ENCODE measurements at regions not wholly inside any gene's neighbourhood (a gene's known extent, or its start where the extent isn't known, plus 50 kb on each side); places are given as distances from the start of the nearest gene placed in this dataset.
A peak's percentile ranks its signal among the peaks of the same experiment; 100 is the strongest.

- H3K4me1 ChIP-seq (replicated peaks): no peaks in the 10 kb centered on the region
- intact Hi-C loops (cut with DNase I): no loop called here
- DNase-seq (ENCODE audit: low spot score): no peak
- WGBS: 53% methylated on average over 6 of the region's 6 CpGs
- TF ChIP-seq POLR2AphosphoS5 (IDR thresholded peaks at IDR 0.05): no peak
- no peak for TF ChIP-seq POLR2A (IDR thresholded peaks at IDR 0.05)
- TF ChIP-seq, protein P1, sequence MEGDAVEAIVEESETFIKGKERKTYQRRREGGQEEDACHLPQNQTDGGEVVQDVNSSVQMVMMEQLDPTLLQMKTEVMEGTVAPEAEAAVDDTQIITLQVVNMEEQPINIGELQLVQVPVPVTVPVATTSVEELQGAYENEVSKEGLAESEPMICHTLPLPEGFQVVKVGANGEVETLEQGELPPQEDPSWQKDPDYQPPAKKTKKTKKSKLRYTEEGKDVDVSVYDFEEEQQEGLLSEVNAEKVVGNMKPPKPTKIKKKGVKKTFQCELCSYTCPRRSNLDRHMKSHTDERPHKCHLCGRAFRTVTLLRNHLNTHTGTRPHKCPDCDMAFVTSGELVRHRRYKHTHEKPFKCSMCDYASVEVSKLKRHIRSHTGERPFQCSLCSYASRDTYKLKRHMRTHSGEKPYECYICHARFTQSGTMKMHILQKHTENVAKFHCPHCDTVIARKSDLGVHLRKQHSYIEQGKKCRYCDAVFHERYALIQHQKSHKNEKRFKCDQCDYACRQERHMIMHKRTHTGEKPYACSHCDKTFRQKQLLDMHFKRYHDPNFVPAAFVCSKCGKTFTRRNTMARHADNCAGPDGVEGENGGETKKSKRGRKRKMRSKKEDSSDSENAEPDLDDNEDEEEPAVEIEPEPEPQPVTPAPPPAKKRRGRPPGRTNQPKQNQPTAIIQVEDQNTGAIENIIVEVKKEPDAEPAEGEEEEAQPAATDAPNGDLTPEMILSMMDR (IDR thresholded peaks at IDR 0.05): no peak
- H3K36me3 ChIP-seq: no peaks in the 10 kb centered on the region
- H3K4me3 ChIP-seq: no peak overlapping the region
- H3K27ac ChIP-seq: peak overlapping the region; percentile 12 to 15
- H3K27me3 ChIP-seq (replicated peaks; ENCODE audit: insufficient read depth): no peaks in the 10 kb centered on the region
- no peaks in the 10 kb centered on the region for H3K9me3 ChIP-seq
These were observed 614.5 kb downstream of the IRS1 start for GRCh38 chr2:226184940-226185615.

GRCh38 chr2:226184540-226184939 is 615.1 kb downstream of the IRS1 start:
- intact Hi-C loops (cut with DNase I): no loop called here
- no peaks in the 10 kb centered on the region for H3K36me3 ChIP-seq
- H3K9me3 ChIP-seq: no peaks in the 10 kb centered on the region
- WGBS: 77% methylated on average over 2 of the region's 2 CpGs
- TF ChIP-seq, protein P1 (IDR thresholded peaks at IDR 0.05): no peak
- TF ChIP-seq POLR2AphosphoS5 (IDR thresholded peaks at IDR 0.05) (no peak), POLR2A (IDR thresholded peaks at IDR 0.05) (no peak)
- H3K4me3 ChIP-seq: no peak overlapping the region
- H3K27me3 ChIP-seq (replicated peaks; ENCODE audit: insufficient read depth): no peaks in the 10 kb centered on the region
- DNase-seq (ENCODE audit: low spot score): no peak
- H3K27ac ChIP-seq: no peak overlapping the region
- H3K4me1 ChIP-seq (replicated peaks): no peaks in the 10 kb centered on the region

- no peak for DNase-seq (ENCODE audit: low spot score)
- WGBS: 92% methylated on average over 3 of the region's 3 CpGs
These were observed 616.1 kb downstream of the IRS1 start for GRCh38 chr2:226183550-226183949.

GRCh38 chr2:226183033-226183432 is 616.6 kb downstream of the IRS1 start:
- DNase-seq (ENCODE audit: low spot score): no peak
- Histone ChIP-seq H3K27ac (no peak overlapping the region), H3K9me3 (no peaks in the 10 kb centered on the region), H3K4me1 (replicated peaks) (no peaks in the 10 kb centered on the region), H3K4me3 (no peak overlapping the region), H3K27me3 (replicated peaks; ENCODE audit: insufficient read depth) (no peaks in the 10 kb centered on the region), H3K36me3 (no peaks in the 10 kb centered on the region)
- TF ChIP-seq, protein P1 (IDR thresholded peaks at IDR 0.05): no peak
- TF ChIP-seq POLR2AphosphoS5 (IDR thresholded peaks at IDR 0.05): no peak
- TF ChIP-seq POLR2A (IDR thresholded peaks at IDR 0.05): no peak
- intact Hi-C loops (cut with DNase I): no loop called here
- 92% methylated on average over 2 of the region's 2 CpGs for WGBS

More at GRCh38 chr2:226183550-226183949, 616.1 kb downstream of the IRS1 start:
- Histone ChIP-seq H3K9me3 (no peaks in the 10 kb centered on the region), H3K4me1 (replicated peaks) (no peaks in the 10 kb centered on the region), H3K27ac (no peak overlapping the region), H3K4me3 (no peak overlapping the region), H3K27me3 (replicated peaks; ENCODE audit: insufficient read depth) (no peaks in the 10 kb centered on the region), H3K36me3 (no peaks in the 10 kb centered on the region)
- TF ChIP-seq, protein P1 (IDR thresholded peaks at IDR 0.05): no peak
- TF ChIP-seq POLR2A (IDR thresholded peaks at IDR 0.05) (no peak), POLR2AphosphoS5 (IDR thresholded peaks at IDR 0.05) (no peak)
- intact Hi-C loops (cut with DNase I): no loop called here

GRCh38 chr2:226181909-226182308 is 617.7 kb downstream of the IRS1 start:
- Histone ChIP-seq H3K27me3 (replicated peaks; ENCODE audit: insufficient read depth) (no peaks in the 10 kb centered on the region), H3K4me1 (replicated peaks) (no peaks in the 10 kb centered on the region), H3K4me3 (no peak overlapping the region), H3K9me3 (no peaks in the 10 kb centered on the region), H3K27ac (no peak overlapping the region), H3K36me3 (no peaks in the 10 kb centered on the region)
- intact Hi-C loops (cut with DNase I): no loop called here
- TF ChIP-seq, protein P1 (IDR thresholded peaks at IDR 0.05): no peak
- TF ChIP-seq POLR2A (IDR thresholded peaks at IDR 0.05): no peak
- no peak for TF ChIP-seq POLR2AphosphoS5 (IDR thresholded peaks at IDR 0.05)
- DNase-seq (ENCODE audit: low spot score): no peak
